GM19372 (cell line): ENCODE measurements at regions not wholly inside any gene's neighbourhood (a gene's known extent, or its start where the extent isn't known, plus 50 kb on each side); places are given as distances from the start of the nearest gene placed in this dataset.
"Not testable (repeated sequence)": the region's sequence is repeated elsewhere in the genome, so short reads cannot be mapped to it uniquely, and the experiment has no call there.

Source experiments
- ATAC-seq: cut with Tn5 transposase; IDR thresholded peaks from one replicate; pipeline ENCODE4 v1.9.1; 2021; ENCODE audit warnings: mild to moderate bottlenecking, low read depth, moderate library complexity; ENCODE audit not compliant: unreplicated experiment

GRCh38 chr6:14981960-14982359, 263.9 kb upstream of the JARID2 start:
- ATAC-seq: no peak

GRCh38 chr6:14983599-14984518, 262.0 kb upstream of the JARID2 start:
- no peak for ATAC-seq

GRCh38 chr6:14984519-14984853, 261.4 kb upstream of the JARID2 start:
- ATAC-seq: no peak

GRCh38 chr6:14985366-14985765, 260.5 kb upstream of the JARID2 start:
- ATAC-seq: no peak

GRCh38 chr6:14986370-14986769, 259.5 kb upstream of the JARID2 start:
- no peak for ATAC-seq

GRCh38 chr6:14987490-14987889, 258.4 kb upstream of the JARID2 start:
- ATAC-seq: no peak

- ATAC-seq: no peak
These were observed 253.5 kb upstream of the JARID2 start for GRCh38 chr6:14992382-14992781.

- no peak for ATAC-seq
These were observed 250.7 kb upstream of the JARID2 start for GRCh38 chr6:14995208-14995607.

- ATAC-seq: no peak
These were observed 249.8 kb upstream of the JARID2 start for GRCh38 chr6:14995966-14996602.

- no peak for ATAC-seq
These were observed 249.0 kb upstream of the JARID2 start for GRCh38 chr6:14996892-14997291.

- no peak for ATAC-seq
These were observed 248.4 kb upstream of the JARID2 start for GRCh38 chr6:14997507-14997906.

GRCh38 chr6:14999106-14999505, 246.8 kb upstream of the JARID2 start:
- ATAC-seq: no peak

GRCh38 chr6:15001326-15001910, 244.5 kb upstream of the JARID2 start:
- ATAC-seq: no peak

- ATAC-seq: no peak
These were observed 237.6 kb upstream of the JARID2 start for GRCh38 chr6:15008269-15008668.

- no peak for ATAC-seq
These were observed 230.9 kb upstream of the JARID2 start for GRCh38 chr6:15014958-15015357.

- ATAC-seq: no peak
These were observed 229.1 kb upstream of the JARID2 start for GRCh38 chr6:15016813-15017212.

GRCh38 chr6:15017261-15017660, 228.6 kb upstream of the JARID2 start:
- no peak for ATAC-seq

- ATAC-seq: no peak
These were observed 228.1 kb upstream of the JARID2 start for GRCh38 chr6:15017803-15018202.

GRCh38 chr6:15020119-15020770, 225.6 kb upstream of the JARID2 start:
- ATAC-seq: no peak

GRCh38 chr6:15021074-15021473, 224.8 kb upstream of the JARID2 start:
- ATAC-seq: no peak

GRCh38 chr6:15023018-15023417, 222.9 kb upstream of the JARID2 start:
- ATAC-seq: not testable (repeated sequence)
